PFSK-1 (cell line): ENCODE measurements at regions not wholly inside any gene's neighbourhood (a gene's known extent, or its start where the extent isn't known, plus 50 kb on each side); places are given as distances from the start of the nearest gene placed in this dataset.

Experiments
- FOXP2 ChIP-seq: optimal IDR thresholded peaks from 2 replicates; pipeline ENCODE3; 2011; ENCODE audit warnings: borderline replicate concordance, control low read depth, inconsistent platforms; ENCODE audit not compliant: insufficient read depth; ENCODE audit errors: extremely low read length, extremely low read depth
- POLR2AphosphoS5 ChIP-seq: IDR thresholded peaks from 2 replicates; pipeline ENCODE4 v1.6.1; 2012; ENCODE audit warnings: low read depth, mild to moderate bottlenecking, control low read depth, low read length, moderate library complexity
- SIN3A ChIP-seq: IDR thresholded peaks from 2 replicates; pipeline ENCODE4 v1.6.1; 2012; ENCODE audit warnings: mild to moderate bottlenecking, low read length, moderate library complexity, borderline replicate concordance; ENCODE audit not compliant: insufficient read depth
- TAF1 ChIP-seq: IDR thresholded peaks from 2 replicates; pipeline ENCODE4 v1.6.1; 2012; ENCODE audit warnings: low read length, control low read depth, borderline replicate concordance; ENCODE audit not compliant: insufficient read depth
- TF ChIP-seq, protein P1 (sequence below), 2 experiments: IDR thresholded peaks; 2 replicates each; pipeline versions ENCODE4 v1.6.1 to v1.8.0; 2011 to 2012; ENCODE audit warnings: low read depth in 2 of 2, low read length in 2 of 2, control low read depth in 1 of 2, inconsistent platforms in 1 of 2, mild to moderate bottlenecking in 1 of 2, moderate library complexity in 1 of 2; ENCODE audit not compliant: insufficient read depth in 1 of 2

DNA sequence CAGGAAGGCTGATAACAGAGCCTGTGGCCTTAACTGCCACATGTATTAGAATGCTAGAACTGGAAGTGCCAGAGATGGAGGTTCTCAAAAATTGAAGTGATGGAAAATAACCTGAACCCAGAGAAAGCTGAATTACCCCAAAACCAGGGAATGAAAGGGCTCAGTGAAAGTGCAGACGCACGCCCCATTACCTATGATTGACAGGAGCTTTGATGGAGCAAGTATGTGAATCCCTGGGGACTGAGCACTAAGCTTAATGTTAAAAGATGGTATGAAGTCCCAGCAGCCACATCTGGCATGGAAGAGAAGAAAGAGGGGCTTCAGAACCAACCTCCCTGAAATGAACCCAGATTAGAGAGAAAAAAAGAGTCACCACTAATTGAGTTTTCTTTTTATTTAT, 118.4 kb upstream of the FHIT start:
- TF ChIP-seq TAF1 (no peak), POLR2AphosphoS5 (no peak), SIN3A (no peak), FOXP2 (no peak)
- TF ChIP-seq, protein P1, sequence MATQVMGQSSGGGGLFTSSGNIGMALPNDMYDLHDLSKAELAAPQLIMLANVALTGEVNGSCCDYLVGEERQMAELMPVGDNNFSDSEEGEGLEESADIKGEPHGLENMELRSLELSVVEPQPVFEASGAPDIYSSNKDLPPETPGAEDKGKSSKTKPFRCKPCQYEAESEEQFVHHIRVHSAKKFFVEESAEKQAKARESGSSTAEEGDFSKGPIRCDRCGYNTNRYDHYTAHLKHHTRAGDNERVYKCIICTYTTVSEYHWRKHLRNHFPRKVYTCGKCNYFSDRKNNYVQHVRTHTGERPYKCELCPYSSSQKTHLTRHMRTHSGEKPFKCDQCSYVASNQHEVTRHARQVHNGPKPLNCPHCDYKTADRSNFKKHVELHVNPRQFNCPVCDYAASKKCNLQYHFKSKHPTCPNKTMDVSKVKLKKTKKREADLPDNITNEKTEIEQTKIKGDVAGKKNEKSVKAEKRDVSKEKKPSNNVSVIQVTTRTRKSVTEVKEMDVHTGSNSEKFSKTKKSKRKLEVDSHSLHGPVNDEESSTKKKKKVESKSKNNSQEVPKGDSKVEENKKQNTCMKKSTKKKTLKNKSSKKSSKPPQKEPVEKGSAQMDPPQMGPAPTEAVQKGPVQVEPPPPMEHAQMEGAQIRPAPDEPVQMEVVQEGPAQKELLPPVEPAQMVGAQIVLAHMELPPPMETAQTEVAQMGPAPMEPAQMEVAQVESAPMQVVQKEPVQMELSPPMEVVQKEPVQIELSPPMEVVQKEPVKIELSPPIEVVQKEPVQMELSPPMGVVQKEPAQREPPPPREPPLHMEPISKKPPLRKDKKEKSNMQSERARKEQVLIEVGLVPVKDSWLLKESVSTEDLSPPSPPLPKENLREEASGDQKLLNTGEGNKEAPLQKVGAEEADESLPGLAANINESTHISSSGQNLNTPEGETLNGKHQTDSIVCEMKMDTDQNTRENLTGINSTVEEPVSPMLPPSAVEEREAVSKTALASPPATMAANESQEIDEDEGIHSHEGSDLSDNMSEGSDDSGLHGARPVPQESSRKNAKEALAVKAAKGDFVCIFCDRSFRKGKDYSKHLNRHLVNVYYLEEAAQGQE (IDR thresholded peaks at IDR 0.05; ENCODE audit: insufficient read depth in 1 of 2, low read depth in 2 of 2, low read length in 2 of 2): no peak
